ENCODE measurements at regions not wholly inside any gene's neighbourhood (a gene's known extent, or its start where the extent isn't known, plus 50 kb on each side); places are given as distances from the start of the nearest gene placed in this dataset.

DNA sequence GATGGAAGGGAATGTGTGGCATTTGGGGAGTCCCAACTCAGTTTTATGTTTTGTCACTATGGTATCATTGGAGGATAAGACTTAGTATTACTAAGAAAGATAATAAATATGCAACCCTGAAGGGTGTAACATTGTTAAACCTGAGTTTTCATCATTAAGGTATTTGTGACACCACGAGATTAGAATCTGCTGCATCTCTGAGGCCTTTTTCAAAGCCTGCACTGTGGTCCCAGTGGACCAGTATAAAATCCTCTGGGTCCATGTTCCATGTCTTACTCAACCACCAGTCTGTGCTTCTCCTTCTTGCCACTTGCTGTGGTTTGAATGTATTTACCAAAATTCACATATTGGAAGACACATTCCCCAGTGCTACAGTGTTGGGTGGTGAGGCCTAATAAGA is 130.6 kb downstream of the TBX18 start:
- TF ChIP-seq, protein P1, sequence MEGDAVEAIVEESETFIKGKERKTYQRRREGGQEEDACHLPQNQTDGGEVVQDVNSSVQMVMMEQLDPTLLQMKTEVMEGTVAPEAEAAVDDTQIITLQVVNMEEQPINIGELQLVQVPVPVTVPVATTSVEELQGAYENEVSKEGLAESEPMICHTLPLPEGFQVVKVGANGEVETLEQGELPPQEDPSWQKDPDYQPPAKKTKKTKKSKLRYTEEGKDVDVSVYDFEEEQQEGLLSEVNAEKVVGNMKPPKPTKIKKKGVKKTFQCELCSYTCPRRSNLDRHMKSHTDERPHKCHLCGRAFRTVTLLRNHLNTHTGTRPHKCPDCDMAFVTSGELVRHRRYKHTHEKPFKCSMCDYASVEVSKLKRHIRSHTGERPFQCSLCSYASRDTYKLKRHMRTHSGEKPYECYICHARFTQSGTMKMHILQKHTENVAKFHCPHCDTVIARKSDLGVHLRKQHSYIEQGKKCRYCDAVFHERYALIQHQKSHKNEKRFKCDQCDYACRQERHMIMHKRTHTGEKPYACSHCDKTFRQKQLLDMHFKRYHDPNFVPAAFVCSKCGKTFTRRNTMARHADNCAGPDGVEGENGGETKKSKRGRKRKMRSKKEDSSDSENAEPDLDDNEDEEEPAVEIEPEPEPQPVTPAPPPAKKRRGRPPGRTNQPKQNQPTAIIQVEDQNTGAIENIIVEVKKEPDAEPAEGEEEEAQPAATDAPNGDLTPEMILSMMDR (IDR thresholded peaks at IDR 0.05; ENCODE audit: low read depth, low read length, poor library complexity, severe bottlenecking), result no peak
- TF ChIP-seq EZH2phosphoT487 (IDR thresholded peaks at IDR 0.05; ENCODE audit: borderline replicate concordance, low read length), result no peak
